ENCODE measurements at regions not wholly inside any gene's neighbourhood (a gene's known extent, or its start where the extent isn't known, plus 50 kb on each side); places are given as distances from the start of the nearest gene placed in this dataset.

DNA sequence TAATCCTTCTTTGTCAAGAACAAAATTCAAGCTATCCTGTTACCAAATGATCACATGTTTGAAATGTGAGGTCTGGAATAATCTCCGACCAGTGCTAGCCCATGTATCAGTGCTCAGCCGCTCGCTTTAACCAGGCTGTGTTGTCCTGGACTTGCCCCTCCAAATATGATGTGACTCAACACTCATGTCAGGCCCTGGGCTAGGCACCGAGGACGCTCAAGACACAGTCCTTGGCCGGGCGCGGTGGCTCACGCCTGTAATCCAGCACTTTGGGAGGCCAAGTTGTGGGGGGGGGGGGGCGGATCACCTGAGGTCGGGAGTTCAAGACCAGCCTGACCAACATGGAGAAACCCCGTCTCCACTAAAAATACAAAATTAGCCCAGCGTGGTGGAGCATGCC lies 54.1 kb upstream of the WNT7B start:
- H2AFZ ChIP-seq (ENCODE audit: low read length): no peak overlapping the region
- H3K4me3 ChIP-seq (ENCODE audit: low read depth, low read length, poor library complexity, severe bottlenecking): no peak overlapping the region
- H3K4me2 ChIP-seq (ENCODE audit: low read length): no peak overlapping the region
- no peaks in the 10 kb centered on the region for H3K9me3 ChIP-seq (ENCODE audit: low read length)
- H3K4me1 ChIP-seq (ENCODE audit: insufficient read depth, low read length, severe bottlenecking): peaks cover 8% of the 10 kb centered on the region
- no peaks in the 10 kb centered on the region for H3F3A ChIP-seq (ENCODE audit: insufficient read depth, low read length)
- no peaks in the 10 kb centered on the region for H3K79me2 ChIP-seq (ENCODE audit: insufficient read depth, low read length)
- TF ChIP-seq EZH2 (IDR thresholded peaks at IDR 0.05; ENCODE audit: borderline replicate concordance, low read length) (no peak), CTCF (IDR thresholded peaks at IDR 0.05; ENCODE audit: low read length) (no peak)
- 0 out of 2 replicates have a peak, but pooled peaks cover 6% of the 10 kb centered on the region for H3K27me3 ChIP-seq (ENCODE audit: insufficient read depth, low read length)
- H3K9ac ChIP-seq (ENCODE audit: low read length): no peak overlapping the region
- H3K36me3 ChIP-seq (ENCODE audit: insufficient read depth, low read length): no peaks in the 10 kb centered on the region
- no peak overlapping the region for H3K27ac ChIP-seq (ENCODE audit: low read depth, low read length, poor library complexity, severe bottlenecking)
- no peaks in the 10 kb centered on the region for H3K9me2 ChIP-seq (ENCODE audit: low read depth, low read length)
- no peaks in the 10 kb centered on the region for H4K20me1 ChIP-seq (ENCODE audit: insufficient read depth, low read length)

- no peaks in the 10 kb centered on the region for H3K9me2 ChIP-seq (ENCODE audit: low read depth, low read length)
- H3K9me3 ChIP-seq (ENCODE audit: low read length): no peaks in the 10 kb centered on the region
- 0 out of 2 replicates have a peak, but pooled peaks cover 6% of the 10 kb centered on the region for H3K27me3 ChIP-seq (ENCODE audit: insufficient read depth, low read length)
- no peaks in the 10 kb centered on the region for H3K79me2 ChIP-seq (ENCODE audit: insufficient read depth, low read length)
- no peaks in the 10 kb centered on the region for H3F3A ChIP-seq (ENCODE audit: insufficient read depth, low read length)
- TF ChIP-seq EZH2 (IDR thresholded peaks at IDR 0.05; ENCODE audit: borderline replicate concordance, low read length) (no peak), CTCF (IDR thresholded peaks at IDR 0.05; ENCODE audit: low read length) (no peak)
- no peak overlapping the region for H3K4me2 ChIP-seq (ENCODE audit: low read length)
- H3K9ac ChIP-seq (ENCODE audit: low read length): no peak overlapping the region
- no peaks in the 10 kb centered on the region for H4K20me1 ChIP-seq (ENCODE audit: insufficient read depth, low read length)
- H2AFZ ChIP-seq (ENCODE audit: low read length): no peak overlapping the region
- no peak overlapping the region for H3K27ac ChIP-seq (ENCODE audit: low read depth, low read length, poor library complexity, severe bottlenecking)
- no peaks in the 10 kb centered on the region for H3K36me3 ChIP-seq (ENCODE audit: insufficient read depth, low read length)
- no peak overlapping the region for H3K4me3 ChIP-seq (ENCODE audit: low read depth, low read length, poor library complexity, severe bottlenecking)
- H3K4me1 ChIP-seq (ENCODE audit: insufficient read depth, low read length, severe bottlenecking): peaks cover 10% of the 10 kb centered on the region
These were observed 54.6 kb upstream of the WNT7B start for GRCh38 chr22:46031557-46031956.

DNA sequence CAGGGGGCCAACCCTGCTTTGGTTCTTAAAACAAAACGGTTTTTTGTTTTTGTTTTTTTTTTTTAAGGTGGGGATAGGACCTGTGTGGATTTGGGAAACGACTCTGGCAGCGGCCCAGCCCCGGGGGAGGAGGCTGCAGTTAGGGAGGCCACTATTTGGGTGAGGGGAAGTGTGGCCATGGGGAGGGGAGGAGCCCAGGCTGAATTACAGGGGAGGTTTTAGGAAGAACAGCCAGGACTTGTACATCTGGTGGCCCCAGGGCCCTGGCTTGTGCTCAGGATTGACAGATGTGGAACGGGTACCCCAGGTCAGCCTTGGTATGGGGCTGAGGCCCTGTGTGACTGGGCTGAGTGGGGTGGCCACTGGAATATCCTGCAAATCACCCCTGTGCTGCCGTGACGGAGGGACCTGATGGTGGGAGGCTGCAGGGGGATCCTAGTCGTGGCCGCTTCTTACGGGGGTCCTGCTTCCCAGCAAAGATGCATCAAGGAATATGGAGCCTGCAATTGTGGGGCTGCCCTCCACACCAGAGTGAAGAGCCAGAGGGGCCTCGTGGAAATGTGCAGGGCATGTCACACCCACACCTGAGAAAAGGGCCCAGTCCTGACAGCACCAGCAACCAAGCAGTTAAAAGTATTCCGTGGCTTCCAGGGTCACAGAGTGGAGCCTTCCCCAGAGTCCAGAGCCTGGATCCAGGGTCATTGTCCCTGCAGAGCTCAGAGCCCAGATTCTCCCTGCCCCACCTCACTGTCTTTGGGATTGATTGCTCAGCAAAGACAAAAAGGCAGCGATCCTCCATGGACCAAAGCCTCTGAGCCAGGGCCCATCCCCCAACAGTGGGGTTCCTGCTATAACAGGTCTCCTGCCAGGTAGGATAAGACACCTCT lies 55.2 kb upstream of the WNT7B start:
- Histone ChIP-seq H3K36me3 (ENCODE audit: insufficient read depth, low read length) (no peaks in the 10 kb centered on the region), H3K79me2 (ENCODE audit: insufficient read depth, low read length) (no peaks in the 10 kb centered on the region), H3K9ac (ENCODE audit: low read length) (no peak overlapping the region), H3K27ac (ENCODE audit: low read depth, low read length, poor library complexity, severe bottlenecking) (no peak overlapping the region), H4K20me1 (ENCODE audit: insufficient read depth, low read length) (no peaks in the 10 kb centered on the region), H3F3A (ENCODE audit: insufficient read depth, low read length) (no peaks in the 10 kb centered on the region), H3K4me3 (ENCODE audit: low read depth, low read length, poor library complexity, severe bottlenecking) (no peak overlapping the region), H3K9me3 (ENCODE audit: low read length) (no peaks in the 10 kb centered on the region), H3K27me3 (ENCODE audit: insufficient read depth, low read length) (0 out of 2 replicates have a peak, but pooled peaks cover 6% of the 10 kb centered on the region), H2AFZ (ENCODE audit: low read length) (no peak overlapping the region), H3K9me2 (ENCODE audit: low read depth, low read length) (no peaks in the 10 kb centered on the region), H3K4me1 (ENCODE audit: insufficient read depth, low read length, severe bottlenecking) (peaks cover 16% of the 10 kb centered on the region), H3K4me2 (ENCODE audit: low read length) (no peak overlapping the region)
- TF ChIP-seq CTCF (IDR thresholded peaks at IDR 0.05; ENCODE audit: low read length): no peak
- no peak for TF ChIP-seq EZH2 (IDR thresholded peaks at IDR 0.05; ENCODE audit: borderline replicate concordance, low read length)

Data from OCI-LY1 (cell line).